ENCODE measurements at regions not wholly inside any gene's neighbourhood (a gene's known extent, or its start where the extent isn't known, plus 50 kb on each side); places are given as distances from the start of the nearest gene placed in this dataset.

- H2BK15ac ChIP-seq (ENCODE audit: low read length), result no peak overlapping the region
- no peaks in the 10 kb centered on the region for H3K27me3 ChIP-seq (replicated peaks in 1 of 4; ENCODE audit: control insufficient read depth in 3 of 4, extremely low read depth in 1 of 4, insufficient read depth in 3 of 4, low read length in 3 of 4)
- H2BK20ac ChIP-seq (ENCODE audit: low read length), result no peak overlapping the region; the same call in 1 of the 2 replicates
- POLR2A ChIA-PET (ENCODE audit: partially characterized antibody), result interaction anchor here (0.7 kb wide), 1 partner anchor 13 kb away, joined by 3 read pairs; no protein-coding TSS in a partner anchor
- H3K56ac ChIP-seq (replicated peaks; ENCODE audit: insufficient read length, low read depth, low read length), result no peak overlapping the region
- H3K9ac ChIP-seq (replicated peaks in 1 of 4; ENCODE audit: extremely low read depth in 1 of 4, low read depth in 3 of 4, low read length in 3 of 4), result no peak overlapping the region
- H3K4me3 ChIP-seq (ENCODE audit: extremely low read depth in 1 of 4, insufficient read depth in 2 of 4, low read depth in 3 of 4, low read length in 4 of 4), result no peak overlapping the region
- H3K23ac ChIP-seq (ENCODE audit: insufficient read length), result no peak overlapping the region
- H3K4me2 ChIP-seq (ENCODE audit: insufficient read depth in 1 of 2, low read depth in 2 of 2, low read length in 2 of 2), result no peak overlapping the region
- H3K23me2 ChIP-seq (ENCODE audit: low read depth, low read length), result no peaks in the 10 kb centered on the region
- no peak overlapping the region for H4K5ac ChIP-seq (ENCODE audit: insufficient read length, low read depth, low read length)
- peak overlapping the region; percentile 9 for H4K91ac ChIP-seq (replicated peaks; ENCODE audit: insufficient read length, low read length)
- DNase-seq (ENCODE audit: low read depth in 1 of 2, low spot score in 2 of 2) (no peak), FAIRE-seq (no peak)
- peaks cover 0 to 3% (median 0%) of the 10 kb centered on the region in 4 experiments; a peak in 1 of 7 replicates for H3K4me1 ChIP-seq (replicated peaks in 1 of 4; ENCODE audit: control insufficient read depth in 3 of 4, insufficient read depth in 4 of 4, low read length in 3 of 4)
- H3K79me2 ChIP-seq (ENCODE audit: control insufficient read depth in 1 of 2, insufficient read depth in 2 of 2, low read length in 2 of 2), result no peaks in the 10 kb centered on the region
- H3K9me3 ChIP-seq (ENCODE audit: insufficient read depth in 2 of 2, low read depth in 1 of 2, low read length in 1 of 2), result no peaks in the 10 kb centered on the region
- H2BK5ac ChIP-seq (ENCODE audit: low read depth, low read length), result no peak overlapping the region
- no peak overlapping the region for H3K4ac ChIP-seq (replicated peaks; ENCODE audit: insufficient read length, low read depth, low read length)
- no peaks in the 10 kb centered on the region for H4K20me1 ChIP-seq (replicated peaks in 1 of 2; ENCODE audit: control insufficient read depth in 1 of 2, insufficient read depth in 2 of 2, low read length in 2 of 2)
- H3K27ac ChIP-seq (ENCODE audit: low read depth, low read length), result no peak overlapping the region
- no peaks in the 10 kb centered on the region for H3K79me1 ChIP-seq (ENCODE audit: low read depth, low read length)
- CTCF ChIA-PET (ENCODE audit: partially characterized antibody), result interaction anchor here (1.7 to 8.0 kb wide), 3 partner anchors 11 to 79 kb away, joined by 3 to 39 read pairs (median 30); no protein-coding TSS in a partner anchor
- H2AK5ac ChIP-seq (ENCODE audit: low read depth, low read length), result no peak overlapping the region
- no peak overlapping the region for H4K8ac ChIP-seq (ENCODE audit: extremely low read depth, insufficient read depth, low read length)
- WGBS, 2 experiments (ENCODE audit: extremely low coverage in 1 of 2, insufficient coverage in 1 of 2, insufficient read length in 1 of 2, insufficient replicate concordance in 2 of 2, low coverage in 1 of 2, low lambda C conversion rate in 2 of 2, missing lambda C conversion rate in 1 of 2), result 82% methylated on average over 7 of the region's 7 CpGs; no CpG with 5 or more reads in 1 of the 2 experiments
- H3K14ac ChIP-seq (ENCODE audit: insufficient read length), result no peak overlapping the region
- no peaks in the 10 kb centered on the region for H3K36me3 ChIP-seq (ENCODE audit: control insufficient read depth in 2 of 4, insufficient read depth in 4 of 4, low read length in 3 of 4)
- H2AFZ ChIP-seq (ENCODE audit: low read length), result 0 out of 2 replicates have a peak overlapping the region, but pooled peaks have one; percentile 74
- no peak overlapping the region; the same call in 1 of the 2 replicates for H2BK12ac ChIP-seq (ENCODE audit: low read depth, low read length)
- H2BK120ac ChIP-seq (replicated peaks; ENCODE audit: low read depth, low read length), result no peak overlapping the region
- no peak overlapping the region for H3K18ac ChIP-seq (ENCODE audit: extremely low read depth, low read length)
- TF ChIP-seq SRF (IDR thresholded peaks at IDR 0.05; ENCODE audit: low read depth, low read length) (no peak), CHD1 (IDR thresholded peaks at IDR 0.05; ENCODE audit: low read depth, low read length) (no peak), SP1 (IDR thresholded peaks at IDR 0.05; ENCODE audit: low read depth, low read length) (no peak), RNF2 (IDR thresholded peaks at IDR 0.05; ENCODE audit: borderline replicate concordance, low read depth, low read length, missing control alignments, poor library complexity, severe bottlenecking) (no peak), SIRT6 (IDR thresholded peaks at IDR 0.05; ENCODE audit: low read length) (no peak), USF2 (IDR thresholded peaks at IDR 0.05; ENCODE audit: low read length) (no peak), HDAC2 (IDR thresholded peaks at IDR 0.05; ENCODE audit: borderline replicate concordance in 1 of 2, low read depth in 2 of 2, low read length in 2 of 2) (no peak), JUND (IDR thresholded peaks at IDR 0.05; ENCODE audit: low read length) (no peak), TEAD4 (IDR thresholded peaks at IDR 0.05; ENCODE audit: low read depth, low read length) (no peak), ZNF274 (IDR thresholded peaks at IDR 0.05; ENCODE audit: borderline replicate concordance, extremely low read depth, low read length) (no peak)
Observed at GRCh38 chr1:60989749-60990713, 92.3 kb upstream of the NFIA start.
